Activated CD8-positive, alpha-beta memory T cell treated with anti-CD3 and anti-CD28 coated beads for 48 hours (primary cell): ENCODE measurements at regions not wholly inside any gene's neighbourhood (a gene's known extent, or its start where the extent isn't known, plus 50 kb on each side); places are given as distances from the start of the nearest gene placed in this dataset.
"Not testable (repeated sequence)": the region's sequence is repeated elsewhere in the genome, so short reads cannot be mapped to it uniquely, and the experiment has no call there.

ENCODE experiments used
- DNase-seq, 3 experiments: peaks; one replicate each; pipeline ENCODE4 v3.0.0-alpha.2; 2020; ENCODE audit warnings: low read depth in 2 of 3, low spot score in 2 of 3

GRCh38 chr5:67989456-67989855 is 226.1 kb upstream of the PIK3R1 start:
- no peak for DNase-seq

GRCh38 chr5:67986761-67987160 is 228.8 kb upstream of the PIK3R1 start:
- no peak for DNase-seq

- DNase-seq = no peak
Observed at GRCh38 chr5:67985686-67986387, 229.7 kb upstream of the PIK3R1 start.

GRCh38 chr5:67984546-67984945 is 231.0 kb upstream of the PIK3R1 start:
- no peak for DNase-seq

- no peak for DNase-seq
Observed at GRCh38 chr5:67983251-67984110, 232.1 kb upstream of the PIK3R1 start.

DNA sequence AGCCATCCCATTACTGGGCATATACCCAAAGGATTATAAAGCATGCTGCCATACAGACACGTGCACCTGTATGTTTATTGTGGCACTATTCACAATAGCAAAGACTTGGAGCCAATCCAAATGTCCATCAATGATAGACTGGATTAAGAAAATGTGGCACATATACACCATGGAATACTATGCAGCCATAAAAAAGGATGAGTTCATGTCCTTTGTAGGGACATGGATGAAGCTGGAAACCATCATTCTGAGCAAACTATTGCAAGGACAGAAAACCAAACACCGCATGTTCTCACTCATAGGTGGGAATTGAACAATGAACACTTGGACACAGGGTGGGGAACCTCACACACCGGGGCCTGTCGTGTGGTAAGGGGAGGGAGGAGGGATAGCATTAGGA is 233.4 kb upstream of the PIK3R1 start:
- not testable (repeated sequence) for DNase-seq

- DNase-seq = no peak
Observed at GRCh38 chr5:67978171-67978570, 237.4 kb upstream of the PIK3R1 start.

DNA sequence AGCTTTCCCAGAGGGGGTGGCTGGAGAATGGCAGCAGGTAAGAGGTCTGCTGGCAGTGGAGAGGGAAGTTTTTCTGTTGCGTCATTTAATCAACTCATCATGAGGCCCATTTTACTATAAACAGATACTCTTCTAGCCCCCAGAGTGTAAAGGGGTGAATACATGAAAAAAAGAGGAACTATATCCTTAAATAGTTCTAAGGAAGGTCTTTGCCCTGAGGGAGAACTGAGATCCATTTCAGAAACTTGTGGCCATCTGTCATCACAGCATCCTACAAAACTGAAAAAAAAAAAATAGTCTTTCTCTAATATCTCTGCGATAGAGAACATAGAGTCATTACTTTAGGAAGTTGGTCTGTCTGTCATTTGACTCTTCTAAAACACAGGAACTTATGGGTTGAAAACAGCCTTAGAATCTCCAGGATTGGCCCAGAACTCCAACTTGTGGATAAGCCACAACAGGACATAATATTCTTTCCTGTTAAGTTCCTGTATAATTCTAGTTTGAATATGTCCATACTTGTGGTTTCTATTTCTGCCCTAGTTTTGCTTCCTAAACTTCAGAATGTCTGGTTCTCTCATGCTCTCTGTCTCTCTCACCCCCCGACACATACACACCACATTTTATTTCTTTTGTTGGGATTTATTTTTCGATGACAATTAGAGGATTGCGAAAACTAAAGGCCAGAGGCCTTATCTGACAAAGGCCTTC is 238.5 kb upstream of the PIK3R1 start:
- no peak for DNase-seq

- no peak for DNase-seq
Observed at GRCh38 chr5:67976181-67976580, 239.4 kb upstream of the PIK3R1 start.

GRCh38 chr5:67974471-67974870 is 241.1 kb upstream of the PIK3R1 start:
- no peak for DNase-seq

DNA sequence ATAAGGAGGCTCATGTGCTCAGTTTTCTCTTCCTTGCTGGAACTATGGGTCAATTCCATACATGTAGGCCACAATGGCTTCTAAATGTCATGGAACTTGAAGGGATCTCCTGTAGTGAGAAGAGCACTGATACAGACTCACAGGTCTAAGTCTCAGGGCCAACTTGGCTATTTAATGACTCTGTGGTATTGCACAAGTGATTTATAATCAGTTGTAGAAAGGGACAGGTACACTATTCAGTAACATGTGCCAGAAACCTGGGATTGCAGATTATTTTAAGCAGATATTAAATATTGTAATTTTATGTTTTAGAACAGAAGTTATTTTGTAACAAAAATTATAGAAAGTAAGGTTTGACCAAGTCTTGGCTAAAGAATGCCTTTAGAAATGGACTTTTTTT is 241.5 kb upstream of the PIK3R1 start:
- DNase-seq = no peak

- DNase-seq = no peak
Observed at GRCh38 chr5:67971971-67972821, 243.4 kb upstream of the PIK3R1 start.

- no peak for DNase-seq
Observed at GRCh38 chr5:67971223-67971830, 244.2 kb upstream of the PIK3R1 start.

GRCh38 chr5:67969631-67970030 is 245.9 kb upstream of the PIK3R1 start:
- DNase-seq = no peak

DNA sequence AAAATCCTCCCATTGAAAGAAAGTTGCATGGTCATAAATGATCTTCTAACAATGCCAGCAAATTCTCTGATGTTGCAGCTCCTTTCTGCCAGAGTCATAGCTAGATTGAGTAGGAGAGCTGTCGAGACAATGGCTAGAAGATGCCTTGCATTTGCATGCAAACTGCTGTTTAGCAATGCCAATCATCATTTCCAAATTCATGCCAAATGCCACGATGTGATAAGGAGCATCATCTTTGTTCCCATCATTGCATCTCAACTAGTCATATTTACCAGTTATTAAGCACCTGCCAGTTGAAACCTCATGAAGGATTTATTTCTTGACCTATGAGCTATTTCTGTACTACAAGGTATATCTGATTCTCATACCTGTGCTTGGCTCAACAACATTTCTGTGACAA is 246.4 kb upstream of the PIK3R1 start:
- no peak for DNase-seq

- no peak for DNase-seq
Observed at GRCh38 chr5:67966712-67967111, 248.8 kb upstream of the PIK3R1 start.

GRCh38 chr5:67964619-67965018 is 250.9 kb upstream of the PIK3R1 start:
- no peak for DNase-seq

DNA sequence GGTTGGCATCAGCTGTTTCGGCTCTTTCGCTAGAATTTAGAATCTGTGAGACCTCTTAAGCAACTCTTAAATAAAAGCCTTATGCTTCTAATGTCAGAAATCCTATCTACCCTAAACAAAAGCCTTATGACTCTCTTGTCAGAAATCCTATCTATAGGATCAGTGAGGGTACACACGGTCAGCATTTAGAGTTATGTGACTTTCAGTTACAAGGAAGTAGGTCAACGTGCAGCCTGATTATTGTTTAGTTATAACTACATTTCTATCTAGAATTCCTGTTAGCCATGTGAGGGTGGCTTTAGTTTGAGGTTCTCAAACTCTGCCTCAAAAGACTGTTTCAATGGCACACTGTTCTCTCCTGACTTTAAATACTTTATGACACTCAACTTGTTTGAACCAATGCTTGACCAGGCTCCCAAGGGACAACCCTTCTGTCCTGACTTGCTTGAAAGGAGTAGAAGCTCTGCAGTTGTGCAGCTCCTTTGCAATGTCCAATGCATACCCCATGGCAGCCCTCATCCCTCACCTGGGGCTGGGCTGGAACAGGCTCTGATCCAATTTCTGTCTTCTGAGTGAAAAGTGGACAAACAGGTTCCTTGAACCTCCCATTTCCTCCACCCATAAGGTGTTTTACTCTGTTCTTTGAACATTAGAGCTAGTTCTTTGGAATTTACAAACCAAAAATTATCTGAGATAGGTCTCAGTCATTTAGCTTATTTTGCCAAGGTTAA is 251.6 kb upstream of the PIK3R1 start:
- no peak for DNase-seq

- DNase-seq = no peak
Observed at GRCh38 chr5:67960939-67961338, 254.6 kb upstream of the PIK3R1 start.

DNA sequence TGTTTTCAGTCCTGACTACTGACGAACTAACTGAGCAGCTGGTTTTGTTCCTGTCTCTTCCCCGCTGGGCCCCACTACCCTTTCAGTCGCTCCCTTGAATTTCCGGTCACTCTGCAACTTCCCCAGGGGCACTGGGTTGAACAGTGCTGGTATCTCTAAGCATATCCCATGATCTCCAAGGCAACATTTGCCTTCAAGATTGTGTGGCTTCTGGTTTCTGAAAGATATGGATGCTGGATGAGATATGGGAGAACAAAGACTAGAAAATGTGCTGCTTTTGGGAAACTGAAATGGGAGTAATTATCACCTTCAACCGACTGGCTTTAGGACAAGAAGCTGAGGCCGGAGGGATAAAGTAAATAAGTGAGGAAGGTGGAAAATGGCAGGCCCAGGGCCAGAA is 258.2 kb upstream of the PIK3R1 start:
- no peak for DNase-seq
